Fibroblast of peridontal ligament (primary cell): ENCODE measurements at regions not wholly inside any gene's neighbourhood (a gene's known extent, or its start where the extent isn't known, plus 50 kb on each side); places are given as distances from the start of the nearest gene placed in this dataset.

Experiments
- DNase-seq: peaks from one replicate; pipeline ENCODE4 v3.0.0-alpha.2; 2010; ENCODE audit errors: extremely low read depth

DNA sequence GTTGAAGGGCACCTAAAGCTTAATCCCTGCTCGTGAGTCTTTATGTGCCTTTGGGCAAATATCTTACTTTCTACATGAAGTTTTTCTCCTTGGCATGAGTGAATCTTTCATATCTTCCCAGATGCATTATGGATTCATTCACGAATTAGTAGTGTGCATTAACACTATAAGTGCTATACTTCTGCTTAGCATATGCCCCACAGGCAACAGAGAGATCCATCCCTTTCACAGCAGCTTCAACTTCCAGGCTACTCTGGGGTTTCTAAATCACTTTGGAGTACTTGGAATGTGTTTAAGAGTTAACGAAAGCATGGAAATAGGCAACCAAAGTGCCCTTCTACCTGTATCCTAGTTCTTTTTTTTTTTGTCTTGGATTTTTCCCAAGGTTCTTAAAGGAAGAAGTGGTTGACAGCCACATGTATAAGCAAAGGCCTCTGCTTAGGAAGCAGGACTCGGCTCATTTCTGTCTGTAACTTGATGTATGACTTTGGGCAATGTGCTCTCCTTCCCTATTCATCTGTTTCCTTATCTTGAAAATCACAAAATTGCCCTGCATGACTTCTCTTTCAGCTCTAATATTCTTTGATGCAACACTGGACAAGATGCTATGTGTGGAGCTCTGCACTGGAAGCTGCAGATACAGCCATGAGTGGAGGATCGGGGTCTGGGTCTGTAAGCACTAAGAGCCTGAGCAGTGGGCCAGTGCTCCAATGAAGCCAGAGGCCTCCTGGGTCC, 54.5 kb upstream of the ME3 start:
- DNase-seq, result no peak

DNA sequence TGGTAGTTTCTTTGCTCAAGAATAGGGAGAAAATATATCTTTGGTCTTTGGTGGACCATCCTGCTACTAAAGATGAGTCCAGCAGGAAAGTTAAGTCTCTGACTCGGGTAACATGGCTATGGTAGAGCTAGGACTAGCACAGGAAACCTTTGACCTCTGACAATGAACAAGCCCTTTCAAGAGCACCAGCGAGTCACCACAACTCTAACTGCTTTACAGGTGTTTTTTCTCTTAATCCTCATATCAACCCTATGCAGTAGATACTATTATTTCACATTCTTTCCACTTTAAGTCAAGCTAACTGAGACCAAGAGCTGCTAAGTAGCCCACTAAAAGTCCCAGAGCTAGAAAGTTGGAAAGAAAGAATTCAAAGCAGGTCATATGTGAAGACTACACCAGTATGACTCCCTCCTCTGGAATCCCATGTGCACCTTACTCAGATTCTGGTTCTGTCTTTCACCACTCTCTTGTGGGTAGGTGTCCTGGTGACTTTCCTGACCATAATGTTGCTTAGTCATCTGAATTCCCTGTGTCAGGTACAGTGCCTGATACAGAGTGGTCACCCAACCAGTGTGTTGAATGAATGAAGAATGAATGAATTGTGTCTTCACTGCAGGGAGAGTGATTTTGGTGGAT, 53.8 kb upstream of the ME3 start:
- DNase-seq, result no peak

DNA sequence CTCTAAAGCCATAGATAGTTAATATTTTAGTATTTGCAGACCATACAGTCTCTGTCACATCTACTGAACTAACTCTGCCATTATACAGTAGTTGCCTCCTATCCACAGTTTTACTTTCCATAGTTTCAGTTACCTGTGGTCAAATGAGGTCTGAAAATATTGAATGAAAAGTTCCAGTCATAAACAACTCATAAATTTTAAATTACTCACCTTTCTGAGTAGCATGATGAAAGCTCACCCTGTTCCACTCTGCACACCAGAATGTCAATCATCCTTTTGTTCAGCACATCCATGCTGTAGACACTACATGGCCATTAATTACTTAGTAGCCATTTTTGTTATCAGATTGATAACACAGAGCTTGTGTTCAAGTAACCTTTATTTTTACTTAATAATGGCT, 51.7 kb upstream of the ME3 start:
- DNase-seq, result no peak

DNA sequence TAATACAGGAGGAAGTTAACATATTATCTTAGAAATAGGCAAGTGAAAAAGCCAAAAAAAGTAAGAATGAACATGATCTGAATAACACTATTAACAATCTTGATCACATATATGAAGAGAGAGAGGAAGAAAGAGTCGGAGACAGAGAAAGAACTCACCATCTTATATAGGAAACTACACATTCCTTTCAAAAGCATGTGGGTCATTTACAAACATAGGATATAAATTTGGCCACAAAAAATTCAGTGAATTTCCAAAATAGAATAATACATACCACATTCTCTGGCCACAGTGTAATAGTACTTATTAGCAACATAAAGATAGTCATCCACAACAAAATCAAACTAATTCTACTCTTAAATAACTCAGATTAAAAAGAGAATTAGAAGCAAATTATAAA, 50.9 kb upstream of the ME3 start:
- no peak for DNase-seq

DNA sequence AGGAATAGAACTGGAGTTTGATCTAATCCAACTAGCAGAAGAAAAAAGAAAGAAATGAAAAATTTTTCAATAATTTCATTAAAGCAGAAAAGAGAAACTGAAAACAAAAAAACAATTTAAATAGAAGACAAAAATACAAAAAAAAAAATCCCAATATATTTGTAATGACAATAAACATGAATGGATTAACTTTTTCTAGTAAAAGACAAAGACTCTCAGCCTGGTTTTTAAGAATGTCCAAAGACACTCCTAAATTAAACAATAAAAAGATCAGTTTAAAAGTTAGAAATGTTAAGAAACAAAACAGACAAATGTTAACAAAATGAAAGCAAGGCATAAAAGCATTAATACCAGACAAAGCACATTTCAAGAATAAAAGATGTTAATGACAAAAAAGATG, 50.3 kb upstream of the ME3 start:
- no peak for DNase-seq
